ENCODE measurements at regions not wholly inside any gene's neighbourhood (a gene's known extent, or its start where the extent isn't known, plus 50 kb on each side); places are given as distances from the start of the nearest gene placed in this dataset.

DNA sequence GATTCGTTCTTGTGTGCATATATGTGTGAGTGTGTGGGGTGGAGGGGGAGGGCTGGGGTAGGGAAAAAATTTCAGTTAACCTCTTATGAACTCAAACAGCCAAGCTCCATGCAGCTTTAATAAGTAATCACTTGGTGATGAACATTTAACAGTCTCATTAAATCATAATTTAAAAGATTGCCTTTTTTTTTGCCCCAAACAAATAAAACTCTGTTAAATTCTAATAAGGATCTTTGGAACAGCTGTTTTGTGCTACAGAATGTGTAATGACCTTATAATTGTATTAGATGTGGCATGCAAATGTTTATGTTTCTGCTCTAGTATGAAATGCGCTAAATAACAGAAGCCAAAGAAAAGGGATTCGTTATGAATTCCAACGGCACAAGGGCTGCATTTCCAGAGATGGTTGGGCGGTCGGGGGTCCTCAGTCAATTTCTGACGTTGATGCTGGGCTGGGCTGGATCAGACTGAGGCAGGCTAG, 80.0 kb upstream of the RORA start:
- no peaks in the 10 kb centered on the region for H4K20me1 ChIP-seq (ENCODE audit: control insufficient read depth, insufficient read depth, insufficient read length)
- Mint-ChIP-seq H3K27me3 (ENCODE audit: low read depth) (no peaks in the 10 kb centered on the region), H3K9me3 (no peaks in the 10 kb centered on the region; a peak in 1 of 5 replicates), H3K4me3 (no peak overlapping the region), H3K36me3 (ENCODE audit: insufficient read depth in 1 of 3, low read depth in 3 of 3) (no peaks in the 10 kb centered on the region), H3K27ac (no peak overlapping the region), H3K4me1 (no peaks in the 10 kb centered on the region)
- DNase-seq = no peak
- no peaks in the 10 kb centered on the region for H3K4me1 ChIP-seq (ENCODE audit: insufficient read depth, low read length)
- H3K79me1 ChIP-seq (ENCODE audit: insufficient read depth, low read depth, low read length, poor library complexity, severe bottlenecking) = no peaks in the 10 kb centered on the region
- TF ChIP-seq, protein P1, sequence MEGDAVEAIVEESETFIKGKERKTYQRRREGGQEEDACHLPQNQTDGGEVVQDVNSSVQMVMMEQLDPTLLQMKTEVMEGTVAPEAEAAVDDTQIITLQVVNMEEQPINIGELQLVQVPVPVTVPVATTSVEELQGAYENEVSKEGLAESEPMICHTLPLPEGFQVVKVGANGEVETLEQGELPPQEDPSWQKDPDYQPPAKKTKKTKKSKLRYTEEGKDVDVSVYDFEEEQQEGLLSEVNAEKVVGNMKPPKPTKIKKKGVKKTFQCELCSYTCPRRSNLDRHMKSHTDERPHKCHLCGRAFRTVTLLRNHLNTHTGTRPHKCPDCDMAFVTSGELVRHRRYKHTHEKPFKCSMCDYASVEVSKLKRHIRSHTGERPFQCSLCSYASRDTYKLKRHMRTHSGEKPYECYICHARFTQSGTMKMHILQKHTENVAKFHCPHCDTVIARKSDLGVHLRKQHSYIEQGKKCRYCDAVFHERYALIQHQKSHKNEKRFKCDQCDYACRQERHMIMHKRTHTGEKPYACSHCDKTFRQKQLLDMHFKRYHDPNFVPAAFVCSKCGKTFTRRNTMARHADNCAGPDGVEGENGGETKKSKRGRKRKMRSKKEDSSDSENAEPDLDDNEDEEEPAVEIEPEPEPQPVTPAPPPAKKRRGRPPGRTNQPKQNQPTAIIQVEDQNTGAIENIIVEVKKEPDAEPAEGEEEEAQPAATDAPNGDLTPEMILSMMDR (conservative IDR thresholded peaks at IDR 0.05) = no peak
- no peak overlapping the region for H3K56ac ChIP-seq (ENCODE audit: insufficient read length, low read depth, low read length)
- no peak overlapping the region for H4K91ac ChIP-seq (ENCODE audit: insufficient read length, low read depth, low read length)
- no peak overlapping the region for H3K4ac ChIP-seq (ENCODE audit: low read depth, low read length)
- no peak overlapping the region for H3K18ac ChIP-seq (ENCODE audit: insufficient read length, low read depth, low read length)
- no peak overlapping the region for H3T11ph ChIP-seq (ENCODE audit: low read length)
- no peaks in the 10 kb centered on the region for H3K23me2 ChIP-seq (ENCODE audit: insufficient read length, low read depth, low read length, poor library complexity, severe bottlenecking)
- no peaks in the 10 kb centered on the region for H3K27me3 ChIP-seq (ENCODE audit: insufficient read depth, low read length)
- no peak overlapping the region for H2BK15ac ChIP-seq (ENCODE audit: low read depth, low read length)
- no peak overlapping the region for H2BK120ac ChIP-seq (ENCODE audit: low read depth, low read length, poor library complexity, severe bottlenecking)
- H3K27ac ChIP-seq (ENCODE audit: insufficient read length, low read depth, low read length) = no peak overlapping the region
- no peak overlapping the region for H2BK5ac ChIP-seq (ENCODE audit: insufficient read length, low read length)
- H3K9me3 ChIP-seq (ENCODE audit: control insufficient read depth, low read depth, low read length) = no peaks in the 10 kb centered on the region
- no peak overlapping the region for H4K8ac ChIP-seq (replicated peaks; ENCODE audit: insufficient read length, low read depth, low read length)
- H3K23ac ChIP-seq (ENCODE audit: insufficient read length, low read depth, low read length) = no peak overlapping the region
- WGBS (ENCODE audit: extremely low coverage, insufficient read length, low lambda C conversion rate) = no CpG with 5 or more reads among the region's 7 CpGs
- H2BK20ac ChIP-seq (ENCODE audit: low read depth, low read length, poor library complexity, severe bottlenecking) = no peak overlapping the region
- H2AFZ ChIP-seq (ENCODE audit: low read length) = no peak overlapping the region
- H3K79me2 ChIP-seq (ENCODE audit: insufficient read depth, low read length) = no peaks in the 10 kb centered on the region
- H2AK5ac ChIP-seq (ENCODE audit: insufficient read length, low read length) = no peak overlapping the region
- no peak overlapping the region for H2BK12ac ChIP-seq (ENCODE audit: insufficient read length, low read depth, low read length)
- H3K14ac ChIP-seq (ENCODE audit: insufficient read depth, low read length) = no peak overlapping the region
- no peak overlapping the region for H3K4me2 ChIP-seq (ENCODE audit: insufficient read depth, insufficient read length, low read length)
- no peak overlapping the region for H3K9ac ChIP-seq (ENCODE audit: extremely low read depth, insufficient read length, low read length)
- H4K5ac ChIP-seq (ENCODE audit: insufficient read length, low read depth, low read length) = no peak overlapping the region
